Medulla oblongata (tissue), 1 donor: ENCODE measurements at regions not wholly inside any gene's neighbourhood (a gene's known extent, or its start where the extent isn't known, plus 50 kb on each side); places are given as distances from the start of the nearest gene placed in this dataset.
"Not testable (repeated sequence)": the region's sequence is repeated elsewhere in the genome, so short reads cannot be mapped to it uniquely, and the experiment has no call there.

Experiments used
- DNase-seq: peaks from one replicate; pipeline ENCODE4 v3.0.0-alpha.2; 2015; ENCODE audit errors: extremely low spot score

DNA sequence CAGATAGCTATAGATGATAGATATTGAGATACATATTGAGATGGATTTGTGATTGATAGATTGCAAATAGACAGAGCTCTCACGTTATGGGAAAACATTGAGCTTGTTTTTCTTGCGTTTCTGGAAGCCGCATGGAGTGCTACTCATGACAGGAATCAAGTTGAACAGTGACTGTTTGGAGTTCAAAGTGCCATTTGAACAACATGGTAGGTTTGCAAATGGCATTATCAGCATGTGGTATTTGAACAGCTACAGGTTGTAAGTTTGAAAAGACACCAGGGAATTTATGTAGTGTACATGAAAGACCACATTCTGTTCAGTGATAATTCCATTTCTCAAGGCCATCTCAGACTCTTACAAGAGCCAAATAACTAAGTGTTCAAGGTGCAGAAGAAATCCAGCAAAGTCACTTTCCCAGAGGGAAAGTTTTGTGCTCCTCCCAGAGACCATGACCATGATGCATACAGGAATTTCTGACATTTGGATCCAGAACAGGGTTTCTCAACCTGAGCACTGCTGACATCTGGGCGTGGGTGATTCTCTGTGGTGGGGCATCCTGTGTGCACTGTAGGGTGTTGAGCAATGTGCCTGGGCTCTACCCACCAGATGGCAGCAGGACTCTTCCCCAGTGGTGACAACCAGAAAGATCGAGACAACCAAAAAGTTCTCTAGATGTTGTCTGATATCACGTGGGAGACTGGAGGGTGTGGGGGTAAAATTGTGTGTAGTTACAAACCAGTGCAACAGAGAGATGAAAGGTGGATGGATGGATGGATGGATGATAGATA, 399.1 kb upstream of the AMELY start:
- no peak for DNase-seq

GRCh38 chrY:7308816-7309215, 397.3 kb upstream of the AMELY start:
- DNase-seq: no peak

DNA sequence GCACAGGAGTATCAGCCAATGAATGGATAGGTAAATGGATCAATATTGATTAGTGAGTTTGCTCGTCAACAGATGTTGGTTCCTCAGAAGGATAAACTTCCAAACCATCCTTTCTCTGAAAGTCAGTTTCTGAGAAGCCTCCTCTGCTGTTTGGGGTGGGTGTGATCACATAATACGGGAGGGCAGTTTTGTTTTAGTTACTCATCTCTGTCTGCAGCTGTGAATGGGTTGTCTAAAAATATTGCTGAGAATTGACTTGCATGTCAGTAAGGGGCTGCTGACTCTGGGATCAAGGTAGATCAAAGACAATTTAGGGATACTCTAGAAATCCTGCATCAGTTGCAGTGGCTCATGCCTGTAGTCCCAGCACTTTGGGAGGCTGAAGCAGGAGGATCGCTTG, 390.8 kb upstream of the AMELY start:
- no peak for DNase-seq

DNA sequence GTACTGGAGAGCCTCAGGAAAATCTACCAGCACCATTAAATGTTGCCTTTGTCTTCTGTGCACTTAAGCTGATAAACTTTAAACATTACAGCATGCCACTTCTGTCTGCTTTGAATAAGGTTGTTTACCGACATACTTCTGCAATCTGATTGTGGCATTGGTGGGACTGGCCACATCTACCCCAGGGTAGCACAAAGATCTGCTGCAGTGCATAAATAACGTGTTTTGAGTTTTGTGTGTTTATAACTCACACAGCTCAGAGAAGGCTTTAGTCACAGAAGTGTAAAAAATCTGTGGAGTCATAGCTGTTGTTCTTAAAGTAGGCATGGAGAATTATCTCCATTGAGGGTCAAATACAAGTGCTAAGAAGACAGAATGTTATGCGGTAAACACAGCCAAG, 388.4 kb upstream of the AMELY start:
- no peak for DNase-seq

DNA sequence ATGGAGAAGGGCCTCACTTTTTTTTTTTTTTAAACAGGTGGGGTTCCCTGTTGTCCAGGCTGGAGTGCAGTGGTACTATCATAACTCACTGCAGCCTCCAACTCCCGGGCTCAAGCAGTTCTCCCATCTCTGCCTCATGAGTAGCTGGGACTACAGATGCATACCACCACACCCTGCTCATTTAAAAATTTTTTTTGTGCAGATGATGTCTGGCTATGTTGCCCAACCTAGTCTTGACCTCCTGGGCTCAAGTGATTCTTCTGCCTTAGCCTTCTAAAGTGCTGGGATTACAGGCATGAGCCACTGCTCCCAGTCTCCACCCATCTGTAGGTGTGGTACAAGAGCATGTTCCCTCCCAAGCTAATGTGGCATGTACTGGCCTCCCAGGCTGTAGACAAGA, 380.6 kb upstream of the AMELY start:
- DNase-seq: no peak

DNA sequence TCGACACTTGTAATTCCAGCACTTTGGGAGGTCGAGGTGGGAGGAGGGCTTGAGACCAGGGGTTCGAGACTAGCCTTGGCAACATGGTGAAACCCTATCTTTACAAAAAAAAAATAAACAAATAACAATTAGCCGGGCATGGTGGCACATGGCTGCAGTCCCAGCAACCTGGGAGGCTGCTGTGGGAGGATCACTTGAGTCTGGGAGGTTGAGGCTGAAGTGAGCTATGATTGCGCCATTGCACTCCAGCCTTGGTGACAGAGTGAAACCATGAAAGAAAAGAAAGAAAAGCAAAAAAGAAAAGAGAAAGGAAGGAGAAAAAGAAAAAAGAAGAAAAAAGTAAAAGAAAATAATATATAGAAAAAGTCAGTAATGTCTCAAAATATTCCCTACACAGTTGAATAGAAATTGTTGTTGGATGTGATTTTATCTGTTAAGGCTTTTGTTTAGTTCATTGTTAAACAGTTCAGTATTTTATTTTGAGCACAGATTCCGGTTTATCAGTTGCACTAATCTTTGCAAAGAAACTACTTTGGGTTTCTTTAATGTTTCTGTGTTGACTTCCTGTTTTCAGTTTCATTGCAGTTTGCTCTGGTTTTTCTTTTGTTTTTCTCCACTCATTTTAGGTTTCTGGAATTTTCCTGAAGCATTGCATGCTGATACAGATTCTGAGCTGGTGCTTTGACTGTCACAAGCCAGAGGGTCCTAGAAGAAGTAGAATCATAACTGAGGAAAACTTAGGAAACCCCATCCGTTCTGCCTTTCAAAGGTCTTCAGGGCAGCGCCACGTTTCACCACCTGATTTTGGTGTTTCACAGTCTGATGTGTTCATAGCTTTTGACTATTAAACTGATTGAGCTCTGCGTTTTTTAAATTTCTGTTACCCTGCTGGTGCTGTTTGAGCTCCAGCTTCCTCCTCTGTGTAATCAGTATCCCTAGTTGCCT, 378.6 kb upstream of the AMELY start:
- peak; percentile 27 for DNase-seq

DNA sequence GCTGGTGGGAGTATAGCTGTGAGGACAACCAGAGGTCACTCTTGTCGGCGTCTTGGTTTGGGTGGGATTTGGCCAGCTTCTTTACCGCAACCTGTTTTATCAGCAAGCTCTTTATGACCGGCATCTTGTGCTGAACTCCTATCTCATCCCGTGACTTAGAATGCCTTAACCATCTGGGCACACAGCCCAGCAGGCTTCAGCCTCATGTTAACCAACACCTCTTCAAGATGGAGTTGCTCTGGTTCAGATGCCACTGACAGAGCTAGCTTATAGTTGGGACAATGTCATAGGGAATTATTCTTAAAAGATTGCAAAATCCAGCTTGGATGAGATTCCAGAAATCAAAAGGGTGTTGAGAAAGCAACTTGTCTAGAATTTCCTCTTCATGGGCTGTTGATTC, 377.1 kb upstream of the AMELY start:
- DNase-seq: no peak

- not testable (repeated sequence) for DNase-seq
Observed at GRCh38 chrY:7287963-7288362, 376.4 kb upstream of the AMELY start.

DNA sequence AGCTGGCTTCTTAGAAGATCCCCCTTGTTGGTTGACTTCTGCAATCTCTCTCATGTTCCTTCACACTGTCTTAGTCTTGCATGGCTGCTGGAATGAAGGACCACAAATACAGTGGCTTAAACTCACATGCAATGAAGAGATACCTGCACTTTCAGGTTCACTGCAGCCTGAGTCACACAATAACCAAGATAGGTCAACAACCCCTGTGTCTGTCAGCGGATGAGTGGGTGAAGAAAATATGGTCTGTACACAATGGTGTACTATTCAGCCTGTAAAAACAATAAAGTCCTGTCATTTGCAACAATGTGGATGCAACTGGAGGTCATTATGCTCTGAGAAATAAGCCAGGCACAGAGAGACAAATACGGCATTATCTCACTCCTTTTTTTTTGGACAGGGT, 373.8 kb upstream of the AMELY start:
- DNase-seq: peak; percentile 42

- no peak for DNase-seq
Observed at GRCh38 chrY:7283001-7283400, 371.4 kb upstream of the AMELY start.

- not testable (repeated sequence) for DNase-seq
Observed at GRCh38 chrY:7280151-7280740, 368.7 kb upstream of the AMELY start.

DNA sequence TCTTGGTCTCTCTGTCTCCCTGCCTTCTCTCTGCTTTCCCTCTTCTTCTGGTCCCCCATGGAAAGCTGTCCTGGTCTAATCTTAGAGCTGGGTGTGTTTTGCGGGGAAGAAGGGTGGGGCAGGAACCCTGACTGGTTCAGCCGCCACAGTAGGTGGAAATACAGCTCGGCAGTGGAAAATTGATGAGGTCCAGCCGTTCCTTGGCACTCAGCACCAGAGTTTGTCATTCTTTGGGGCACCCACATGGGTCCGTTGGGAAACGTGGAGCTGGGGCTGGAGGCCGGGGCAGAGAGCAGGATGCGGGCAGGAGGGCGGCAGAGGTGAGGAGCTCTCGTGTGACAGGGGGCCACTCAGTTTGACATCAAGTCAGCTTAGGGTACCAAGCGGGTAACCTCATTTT, 364.2 kb upstream of the AMELY start:
- DNase-seq: no peak

- DNase-seq: no peak
Observed at GRCh38 chrY:7275014-7275413, 363.5 kb upstream of the AMELY start.

DNA sequence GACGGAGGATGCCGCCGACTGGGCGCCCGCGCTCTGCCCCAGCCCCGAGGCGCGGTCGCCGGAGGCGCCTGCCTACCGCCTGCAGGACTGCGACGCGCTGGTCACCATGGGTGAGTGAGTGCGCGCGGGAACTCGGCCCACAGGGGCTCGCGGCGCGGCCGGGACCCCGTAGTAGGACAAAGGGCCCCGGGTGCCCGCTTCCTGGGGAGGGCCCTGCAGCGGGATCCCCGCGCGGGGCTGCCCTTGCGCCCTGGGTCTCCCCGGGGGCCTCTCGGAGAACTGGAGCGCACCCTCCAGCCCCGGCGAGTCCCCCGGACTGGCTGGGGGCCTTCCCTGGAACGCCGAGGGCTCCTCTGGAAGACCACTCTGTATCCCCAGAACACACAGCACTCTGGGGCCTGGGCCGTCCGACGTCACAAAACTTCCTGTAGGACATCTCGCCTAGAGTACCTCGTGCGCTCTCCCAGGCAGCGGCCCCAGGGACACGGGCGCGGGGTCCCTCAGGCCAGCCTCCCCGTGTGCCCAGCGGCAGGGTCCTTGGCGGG, 362.9 kb upstream of the AMELY start:
- DNase-seq: no peak

DNA sequence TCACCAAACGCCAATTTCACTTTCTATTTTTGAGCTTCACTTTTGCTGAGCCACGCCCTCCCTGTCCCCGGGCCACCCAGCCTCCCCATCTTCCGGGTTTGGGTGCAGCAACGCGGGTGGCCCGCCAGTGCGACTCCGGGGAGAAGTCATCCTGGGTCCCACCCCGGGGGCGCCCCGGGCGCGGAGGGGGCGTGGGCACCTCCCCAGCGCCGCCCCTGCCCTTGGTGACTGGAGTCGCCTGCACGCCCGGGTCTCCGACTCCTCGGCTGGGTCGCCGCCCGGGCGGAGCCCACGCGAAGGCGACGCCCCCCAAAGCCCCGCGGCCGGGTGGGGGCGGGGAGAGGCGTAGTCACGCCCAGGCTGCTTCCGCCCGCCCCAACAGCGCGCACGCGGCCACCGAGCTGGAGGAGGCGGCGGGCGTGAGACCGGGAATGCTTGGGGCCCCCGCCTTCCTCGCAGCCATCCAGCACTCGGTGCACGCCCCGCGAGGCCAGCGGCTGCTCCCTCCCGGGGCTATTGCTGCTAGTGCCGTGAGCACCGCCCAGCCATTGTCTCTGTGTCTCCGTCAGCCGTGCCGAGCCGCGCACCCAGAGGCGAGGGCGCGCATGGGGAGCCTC, 362.1 kb upstream of the AMELY start:
- DNase-seq: peak; percentile 46

DNA sequence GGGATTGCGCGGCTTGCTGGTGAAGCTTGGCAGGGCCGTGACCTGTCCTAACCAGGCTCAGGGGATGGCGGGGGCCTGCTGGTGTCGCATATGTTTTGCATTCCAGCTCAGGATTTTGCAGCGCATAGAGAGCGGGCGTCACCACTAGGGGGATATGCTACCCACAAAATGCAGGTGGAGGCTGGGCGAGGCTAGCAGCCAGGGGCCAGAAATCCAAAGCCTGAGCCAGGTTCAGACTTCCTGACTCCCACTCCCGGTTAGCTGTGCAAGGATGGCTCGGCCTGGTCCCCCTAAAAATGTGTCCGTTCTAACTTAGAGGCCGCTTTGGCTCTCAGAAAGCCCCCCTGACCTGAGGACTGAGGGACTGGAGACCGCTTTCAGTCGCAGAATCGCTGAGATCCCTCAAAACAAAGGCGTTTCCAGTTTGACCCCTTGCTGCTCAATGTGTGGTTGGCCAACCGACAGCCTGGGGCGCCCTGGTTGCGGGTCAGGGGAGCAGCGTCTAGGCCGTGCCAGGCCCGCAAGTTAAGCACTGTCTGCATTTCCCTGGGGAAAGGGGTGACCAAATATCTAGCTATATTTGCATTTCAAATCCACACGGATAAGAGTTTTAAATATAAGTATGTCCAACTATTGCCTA, 361.1 kb upstream of the AMELY start:
- peak; percentile 19 for DNase-seq

GRCh38 chrY:7263773-7264172, 352.2 kb upstream of the AMELY start:
- DNase-seq: no peak

DNA sequence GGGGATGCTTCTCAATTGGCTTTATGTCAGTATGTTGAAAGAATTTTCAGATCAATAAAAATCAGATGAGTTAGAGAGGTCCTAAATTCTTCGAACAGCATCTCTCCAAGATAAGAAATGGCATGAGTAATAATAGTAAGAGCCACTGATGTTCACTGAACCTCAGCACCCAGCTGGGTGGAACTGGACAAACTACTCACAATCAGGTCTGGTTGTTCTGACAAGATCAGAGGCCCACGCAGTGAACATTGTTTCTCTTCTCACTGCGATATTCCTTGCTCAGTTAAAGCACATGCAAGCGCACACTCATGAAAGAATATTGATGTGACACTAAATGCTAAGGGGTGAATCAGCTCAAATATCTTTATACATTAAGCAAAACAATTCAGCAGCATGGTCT, 351.0 kb upstream of the AMELY start:
- no peak for DNase-seq

- DNase-seq: no peak
Observed at GRCh38 chrY:7261254-7261653, 349.7 kb upstream of the AMELY start.

DNA sequence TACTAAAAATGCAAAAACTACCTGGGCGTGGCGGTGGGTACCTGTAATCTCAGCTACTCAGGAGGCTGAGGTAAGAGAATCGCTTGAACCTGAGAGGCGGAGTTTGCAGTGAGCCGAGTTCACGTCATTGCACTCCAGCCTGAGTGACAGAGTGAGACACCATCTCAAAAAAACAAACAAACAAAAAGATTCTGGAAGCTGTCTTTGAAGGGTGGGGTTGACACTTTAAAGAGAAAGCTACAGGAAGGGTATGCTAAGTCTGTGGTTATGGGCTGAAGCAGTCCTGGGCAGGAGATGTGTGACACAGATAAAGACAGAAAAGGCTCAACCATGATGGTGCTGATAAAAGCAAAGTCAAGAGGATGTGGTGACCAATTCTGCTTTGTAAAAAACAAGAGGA, 328.5 kb upstream of the AMELY start:
- no peak for DNase-seq

DNA sequence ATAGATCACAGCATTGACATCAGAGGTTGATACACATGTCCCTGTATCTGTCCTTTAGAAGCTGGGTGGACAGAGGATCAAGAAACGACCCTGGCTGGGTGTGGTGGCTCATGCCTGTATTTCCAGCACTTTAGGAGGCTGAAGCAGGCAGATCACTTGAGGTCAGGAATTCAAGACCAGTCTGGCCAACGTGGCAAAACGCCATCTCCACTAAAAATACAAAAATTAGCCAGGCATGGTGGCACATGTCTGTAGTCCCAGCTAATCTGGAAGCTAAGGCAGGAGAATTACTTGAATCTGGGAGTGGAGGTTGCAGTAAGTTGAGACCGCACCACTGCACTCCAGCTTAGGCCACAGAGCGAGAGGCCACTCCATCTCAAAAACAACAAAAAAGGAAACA, 300.4 kb upstream of the AMELY start:
- no peak for DNase-seq
